H54 (cell line): ENCODE measurements at regions not wholly inside any gene's neighbourhood (a gene's known extent, or its start where the extent isn't known, plus 50 kb on each side); places are given as distances from the start of the nearest gene placed in this dataset.

Source experiments
- DNase-seq: peaks from one replicate; pipeline ENCODE4 v3.0.0; 2011; ENCODE audit warnings: low spot score, mixed read lengths; ENCODE audit not compliant: insufficient read length
- FAIRE-seq: peaks from 3 replicates; lab custom pipeline; 2011; peaks lifted over from hg19 to GRCh38; lab: Jason Lieb, UNC
- POLR2A ChIP-seq: IDR thresholded peaks from 2 replicates; pipeline ENCODE4 v1.6.1; 2011; ENCODE audit warnings: low read depth, mild to moderate bottlenecking, low read length

DNA sequence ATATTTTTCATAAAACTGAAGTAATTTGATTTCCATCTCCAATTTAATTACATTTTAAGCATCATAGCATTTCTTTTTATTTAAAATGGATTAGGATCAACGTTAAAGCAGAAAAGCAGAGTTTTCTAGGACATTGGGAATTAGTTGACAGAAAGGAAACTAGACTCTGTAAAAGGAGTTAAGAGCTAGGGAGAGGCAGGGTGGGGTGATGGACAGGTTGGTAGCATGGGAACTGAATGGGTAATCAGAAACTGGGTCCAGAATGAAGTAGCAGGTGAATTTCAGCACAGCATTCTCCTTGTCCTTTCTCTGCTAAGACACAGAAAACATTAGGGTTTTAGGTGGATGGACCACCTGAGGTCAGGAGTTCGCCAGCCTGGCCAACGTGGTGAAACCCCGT is 97.6 kb downstream of the ANAPC4 start:
- DNase-seq (no peak), FAIRE-seq (no peak)
- no peak for TF ChIP-seq POLR2A

DNA sequence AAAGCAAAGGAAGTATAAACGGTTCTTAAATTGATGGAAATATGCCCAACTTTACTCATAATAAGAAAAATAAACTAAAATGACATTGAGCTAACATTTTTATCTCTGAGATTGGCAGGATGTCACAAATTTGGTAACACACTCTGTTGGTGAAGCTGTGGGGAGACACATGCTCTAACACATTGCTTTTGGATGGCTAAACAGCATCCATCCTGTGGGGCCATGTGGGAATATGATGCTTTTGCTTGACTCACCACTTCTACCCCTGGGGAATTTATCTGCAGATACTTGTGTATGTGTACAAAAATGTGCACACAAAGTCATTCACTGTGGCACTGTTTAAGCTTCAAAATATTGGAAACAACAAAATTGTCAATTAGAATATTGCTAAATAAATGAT is 100.2 kb downstream of the ANAPC4 start:
- FAIRE-seq (no peak), DNase-seq (no peak)
- no peak for TF ChIP-seq POLR2A

DNA sequence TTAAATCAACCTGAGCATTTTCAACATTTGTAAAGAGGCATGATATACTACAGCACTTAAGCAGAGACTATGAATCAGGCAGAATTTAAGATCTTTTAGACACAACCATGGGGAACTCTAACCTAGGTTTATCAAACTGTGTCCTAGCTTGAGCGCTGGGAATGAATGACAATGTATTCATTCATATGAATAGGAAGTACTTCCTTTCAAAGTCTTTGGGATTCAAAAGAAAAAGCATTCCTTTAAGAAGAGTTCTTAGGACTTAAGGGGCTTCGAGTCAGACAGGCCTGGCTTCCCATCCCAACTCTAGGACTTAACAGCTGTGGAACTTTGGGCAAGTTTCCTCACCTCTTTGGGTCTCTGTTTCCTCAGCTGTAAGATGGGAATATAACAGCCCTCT is 104.6 kb downstream of the ANAPC4 start:
- no peak for DNase-seq
- no peak for TF ChIP-seq POLR2A
- no peak for FAIRE-seq

DNA sequence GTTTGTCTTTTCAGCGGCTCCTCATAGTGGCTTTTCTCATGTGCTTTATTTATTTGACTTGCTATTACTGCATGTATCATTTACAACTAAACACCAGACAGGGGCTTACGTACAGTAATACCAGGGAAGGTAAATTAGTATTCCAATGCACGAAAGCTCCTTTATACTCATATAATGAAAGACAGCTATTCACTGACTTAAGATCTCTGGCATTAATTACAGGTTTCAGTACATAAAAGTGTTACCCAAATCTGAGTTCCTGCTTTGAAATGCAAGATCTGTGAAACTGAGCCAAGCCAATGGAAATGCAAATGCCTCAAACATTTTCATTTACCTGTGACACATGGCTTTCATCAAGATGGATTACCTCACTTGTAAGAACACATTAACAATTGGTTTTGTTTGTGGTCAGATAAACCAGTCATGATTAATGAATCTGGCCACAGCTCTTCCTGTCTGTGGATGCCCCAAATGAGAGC is 107.2 kb downstream of the ANAPC4 start:
- TF ChIP-seq POLR2A: no peak
- FAIRE-seq: no peak
- no peak for DNase-seq

DNA sequence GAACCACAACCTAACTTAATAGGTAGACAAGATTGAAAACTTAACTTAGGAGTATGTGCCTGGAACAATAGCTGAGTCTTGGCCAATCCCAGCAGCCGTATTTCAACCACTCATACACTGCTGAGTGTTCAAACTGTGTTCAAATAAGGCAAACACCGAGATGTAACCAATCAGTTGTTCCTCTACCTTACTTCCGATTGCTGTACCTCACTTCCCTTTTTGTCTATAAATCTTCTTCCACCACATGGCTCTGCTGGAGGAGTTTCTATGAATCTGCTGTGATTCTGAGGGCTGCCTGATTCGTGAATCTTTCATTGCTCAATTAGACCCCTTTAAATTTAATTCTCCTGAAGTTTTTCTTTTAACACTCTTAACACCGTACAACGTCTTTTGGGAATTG is 108.0 kb downstream of the ANAPC4 start:
- FAIRE-seq (no peak), DNase-seq (no peak)

DNA sequence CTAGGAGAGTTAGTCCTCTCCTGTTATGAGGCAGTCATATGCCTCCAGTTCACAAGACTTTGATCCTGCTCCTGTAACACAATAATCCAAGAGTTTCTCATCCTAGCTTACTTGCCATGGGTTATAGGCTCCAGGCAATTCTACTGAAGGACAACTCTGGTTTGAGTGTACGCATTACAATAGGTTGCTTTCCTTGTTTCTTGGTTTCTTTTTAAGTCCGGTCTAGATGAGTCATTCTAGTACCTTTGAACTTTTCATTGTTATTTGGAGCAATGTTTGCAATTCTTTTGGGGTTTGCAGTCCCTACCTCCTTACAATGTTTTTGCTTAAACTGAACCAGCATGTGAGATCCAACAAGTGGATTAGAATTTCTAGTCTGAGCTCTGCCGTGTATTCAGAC is 109.1 kb downstream of the ANAPC4 start:
- FAIRE-seq: no peak
- no peak for DNase-seq
- TF ChIP-seq POLR2A: no peak

More for the DNA sequence above, 108.0 kb downstream of the ANAPC4 start:
- TF ChIP-seq POLR2A: no peak

DNA sequence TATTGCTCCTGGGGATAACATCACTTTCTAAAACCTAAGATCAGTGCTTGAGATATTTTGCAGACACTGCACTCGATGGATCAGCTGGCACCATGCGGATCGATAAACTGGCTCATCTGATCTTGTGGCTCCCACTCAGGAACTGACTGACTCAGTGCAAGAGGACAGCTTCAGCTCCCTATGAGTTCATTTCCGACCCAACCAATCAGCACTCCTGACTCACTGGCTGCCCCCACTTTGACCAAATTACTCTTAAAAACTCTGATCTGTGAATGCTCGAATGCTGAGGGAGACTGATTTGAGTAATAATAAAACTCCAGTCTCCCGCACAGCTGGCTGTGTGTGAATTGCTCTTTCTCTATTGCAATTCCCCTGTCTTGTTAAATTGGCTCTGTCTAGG is 110.1 kb downstream of the ANAPC4 start:
- TF ChIP-seq POLR2A: no peak
- DNase-seq: no peak
- no peak for FAIRE-seq

DNA sequence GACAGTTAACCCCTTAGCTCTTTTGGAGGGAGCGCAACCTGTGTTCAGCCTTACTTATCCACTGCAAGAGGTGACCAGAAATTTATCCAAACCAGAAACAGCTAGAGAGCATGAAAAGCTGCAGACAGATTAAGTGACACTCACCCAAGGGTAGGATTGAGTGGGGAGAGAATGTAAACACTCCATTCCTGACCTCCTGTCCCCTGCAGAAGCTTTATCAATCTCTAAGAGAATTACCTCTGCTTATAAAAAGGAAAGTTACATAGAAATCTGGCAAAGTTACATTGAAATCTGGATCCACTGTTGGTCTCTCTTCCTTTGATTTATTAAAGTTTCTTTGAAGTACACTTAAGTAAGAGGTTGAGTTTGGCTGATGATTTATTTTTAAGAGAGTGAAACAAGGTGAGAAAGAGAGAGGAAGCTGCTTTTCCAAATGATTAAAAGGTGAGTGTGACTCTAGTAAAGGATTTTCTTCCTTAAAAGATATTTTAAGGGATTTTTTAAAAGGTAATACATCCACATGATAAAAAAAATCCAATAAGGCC is 112.3 kb downstream of the ANAPC4 start:
- no peak for FAIRE-seq

DNA sequence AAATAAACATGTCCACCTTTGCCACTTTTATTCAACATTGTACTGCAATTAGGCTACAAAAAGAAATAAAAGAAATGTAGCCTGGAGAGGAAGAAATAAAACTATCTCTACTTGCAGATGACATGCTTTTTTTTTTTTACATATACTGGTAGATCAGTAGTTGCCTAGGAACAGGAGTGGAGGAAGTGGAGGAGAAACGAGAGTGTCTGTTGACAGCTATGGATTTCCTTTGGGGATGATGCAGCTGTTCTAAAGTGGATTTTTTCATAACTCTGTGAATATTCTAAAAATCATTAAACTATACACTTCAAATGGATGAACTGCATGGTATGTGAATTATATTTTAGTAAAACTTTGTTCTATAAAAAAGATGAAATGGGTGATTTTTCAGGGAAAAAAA is 116.4 kb downstream of the ANAPC4 start:
- no peak for TF ChIP-seq POLR2A
- DNase-seq: no peak
- no peak for FAIRE-seq

More for the DNA sequence above, 112.3 kb downstream of the ANAPC4 start:
- no peak for DNase-seq
- TF ChIP-seq POLR2A: no peak

DNA sequence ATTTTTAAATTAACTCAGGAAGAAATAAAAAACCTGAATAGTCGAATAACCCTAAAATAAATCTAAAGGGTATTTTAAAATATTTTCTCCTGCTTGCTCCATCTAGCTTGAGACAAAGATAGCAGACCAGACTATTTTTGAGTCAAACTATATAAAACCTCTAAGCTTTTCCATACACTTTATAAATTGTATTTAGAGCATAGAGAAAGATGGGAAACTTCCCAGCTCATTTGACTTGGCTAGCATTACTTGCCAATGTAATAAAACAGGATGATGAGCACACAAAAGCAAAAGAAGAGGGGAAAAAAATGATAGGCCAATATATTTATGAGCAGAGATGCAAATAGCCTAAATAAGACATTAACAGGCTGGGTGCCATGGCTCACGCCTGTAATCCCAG is 117.1 kb downstream of the ANAPC4 start:
- DNase-seq (no peak), FAIRE-seq (no peak)
- no peak for TF ChIP-seq POLR2A

DNA sequence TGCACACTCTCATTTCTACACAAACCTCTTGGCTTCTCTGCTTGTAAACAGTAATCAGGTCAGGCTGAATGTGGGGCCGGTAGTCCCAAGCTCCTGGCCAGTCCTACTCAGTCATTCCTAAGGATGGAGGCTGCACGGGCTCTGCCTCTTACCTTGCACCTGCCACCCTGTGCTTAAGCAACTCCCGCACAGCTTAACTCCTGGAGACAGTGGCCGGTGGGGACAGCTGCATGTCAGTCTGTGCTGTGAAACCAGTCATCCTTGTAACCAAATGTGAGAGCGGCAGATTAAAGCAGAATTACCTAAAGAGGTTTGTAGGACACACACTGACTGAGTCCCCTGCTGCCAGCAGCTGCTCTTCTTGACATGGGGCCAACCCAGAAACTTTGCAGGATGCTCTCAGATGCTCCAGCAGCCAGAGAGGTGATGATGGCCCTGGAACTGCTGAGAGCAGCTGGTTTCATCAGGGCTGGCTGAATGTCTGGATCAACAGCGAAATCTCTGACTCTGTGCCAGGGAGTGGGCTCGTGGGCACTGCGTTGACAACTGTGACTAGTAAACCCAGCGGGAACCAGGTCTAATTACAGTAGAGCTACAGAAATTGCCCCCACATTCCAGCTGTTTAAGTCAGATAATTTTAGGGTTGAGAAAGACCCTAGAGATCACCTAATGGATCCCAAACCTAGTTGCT is 123.7 kb downstream of the ANAPC4 start:
- no peak for TF ChIP-seq POLR2A
- FAIRE-seq (no peak), DNase-seq (no peak)

DNA sequence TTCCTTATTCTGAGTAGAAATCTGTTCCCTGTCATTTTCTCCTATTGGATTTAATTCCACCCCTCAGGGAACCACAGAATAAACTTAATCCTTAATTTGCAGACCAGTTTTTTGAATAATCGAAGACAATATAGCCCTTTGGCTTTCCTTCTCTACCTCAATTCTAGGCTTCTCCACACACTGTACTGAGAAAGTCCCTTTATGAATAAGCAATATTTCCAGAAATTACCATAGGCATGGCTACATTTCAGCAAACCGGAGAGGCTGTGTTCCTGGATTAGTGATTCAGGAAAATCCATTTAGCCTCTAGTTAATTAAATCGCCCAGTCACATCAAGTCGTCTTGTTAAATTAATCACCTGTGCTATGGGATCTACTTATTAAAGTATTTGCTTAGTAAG is 125.1 kb downstream of the ANAPC4 start:
- TF ChIP-seq POLR2A: no peak
- no peak for DNase-seq
- no peak for FAIRE-seq

DNA sequence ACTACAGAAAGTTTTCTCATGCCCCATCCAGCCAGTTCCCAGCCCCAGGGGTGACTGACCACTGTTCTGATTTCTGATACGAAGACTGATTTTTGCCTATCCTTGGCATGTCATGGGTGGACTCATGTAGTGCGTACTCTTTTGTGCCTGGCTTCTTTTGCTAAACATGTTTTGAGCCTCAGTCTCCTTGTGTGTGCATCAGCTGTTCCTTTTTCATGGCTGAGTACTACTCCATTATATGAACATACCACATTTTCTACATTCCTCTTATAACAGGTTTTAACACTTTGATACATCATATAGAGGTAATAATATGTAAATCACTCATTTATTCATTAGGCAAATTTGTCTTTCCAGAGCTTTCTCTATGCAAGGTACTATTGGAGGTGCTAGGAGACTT is 126.7 kb downstream of the ANAPC4 start:
- DNase-seq (no peak), FAIRE-seq (no peak)
- no peak for TF ChIP-seq POLR2A

DNA sequence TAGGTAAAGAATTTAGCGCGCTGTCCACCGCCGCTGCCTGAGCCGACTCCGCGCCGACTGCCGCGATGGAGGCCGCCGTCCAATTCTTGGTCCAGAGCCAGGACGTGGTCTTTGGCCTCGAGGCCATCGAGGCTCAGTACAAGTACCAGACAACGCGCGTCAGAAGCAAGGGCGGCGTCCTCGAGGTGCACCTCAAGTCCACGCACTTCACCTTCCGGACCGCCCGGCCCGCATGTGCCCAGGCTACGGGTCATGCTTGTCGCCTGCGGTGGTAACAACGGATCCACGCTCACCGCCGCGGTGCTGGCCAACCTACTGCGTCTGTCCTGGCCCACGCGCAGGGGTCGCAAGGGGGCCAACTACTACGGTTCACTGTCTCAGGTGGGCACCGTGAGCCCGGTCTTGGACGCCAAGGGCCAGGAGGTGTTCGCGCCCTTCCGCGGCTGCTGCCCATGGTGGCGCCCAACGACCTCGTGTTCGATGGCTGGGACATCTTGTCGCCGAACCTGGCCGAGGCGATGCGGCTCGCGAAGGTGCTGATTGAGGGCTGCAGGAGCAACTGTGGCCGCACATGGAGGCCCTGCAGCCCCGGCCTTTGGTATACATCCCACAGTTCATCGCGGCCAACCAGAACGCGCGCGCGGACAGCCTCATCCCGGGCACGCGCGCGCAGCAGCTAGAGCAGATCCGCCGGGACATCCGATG is 128.0 kb downstream of the ANAPC4 start:
- FAIRE-seq: no peak
- TF ChIP-seq POLR2A: no peak
- no peak for DNase-seq
